KBM-7 (cell line): ENCODE measurements at regions not wholly inside any gene's neighbourhood (a gene's known extent, or its start where the extent isn't known, plus 50 kb on each side); places are given as distances from the start of the nearest gene placed in this dataset.

Experiments used
- DNase-seq: peaks from one replicate; pipeline ENCODE4 v3.0.0-alpha.2; 2015
- in situ Hi-C: fragments of 300-500 bp; cut with MboI; formaldehyde crosslinking; loops from 2 replicates; pipeline ENCODE4 v1.14.3; 2020; ENCODE audit warnings: low sequenced_read_pairs, low pct_unique_long_range_greater_than_20kb, mixed read lengths

DNA sequence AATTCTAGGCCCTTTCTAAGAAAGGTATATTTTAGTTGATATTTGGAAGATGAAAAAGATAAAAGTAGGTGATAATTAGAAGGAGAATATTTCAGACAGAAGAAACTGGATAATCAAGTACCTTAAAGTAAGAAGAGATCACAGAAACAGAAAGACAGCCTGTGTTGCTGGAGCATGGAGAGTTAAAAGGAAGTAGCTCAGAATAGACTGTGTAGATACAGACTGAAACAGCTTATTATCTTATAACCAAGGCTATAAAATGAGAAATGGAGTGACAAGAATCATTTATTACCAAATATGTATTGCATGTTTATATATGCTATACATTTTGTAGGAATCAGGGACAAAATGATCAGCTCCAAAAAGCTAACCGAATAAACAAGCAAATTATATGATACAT is 1120.3 kb downstream of the BRINP3 start:
- in situ Hi-C loops, result no loop called here
- DNase-seq, result no peak

DNA sequence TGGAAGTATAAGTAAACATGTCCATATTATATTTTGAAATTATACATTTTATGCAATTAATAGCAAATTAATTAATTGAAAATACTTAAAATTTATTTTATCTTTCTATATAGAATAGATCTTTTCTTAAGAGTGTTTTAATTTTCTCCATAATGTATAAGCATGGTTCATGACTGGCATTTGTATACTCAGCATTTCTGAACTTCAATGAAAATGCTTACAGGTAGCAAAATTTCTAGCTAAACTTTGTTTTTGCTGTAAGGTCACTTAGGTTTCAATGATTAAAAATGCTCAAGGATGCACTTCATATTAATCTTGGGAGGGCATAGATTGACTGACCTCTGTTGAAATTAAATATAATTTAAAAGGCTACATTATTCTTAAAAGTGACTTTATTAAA is 1108.1 kb downstream of the BRINP3 start:
- in situ Hi-C loops, result no loop called here
- no peak for DNase-seq

DNA sequence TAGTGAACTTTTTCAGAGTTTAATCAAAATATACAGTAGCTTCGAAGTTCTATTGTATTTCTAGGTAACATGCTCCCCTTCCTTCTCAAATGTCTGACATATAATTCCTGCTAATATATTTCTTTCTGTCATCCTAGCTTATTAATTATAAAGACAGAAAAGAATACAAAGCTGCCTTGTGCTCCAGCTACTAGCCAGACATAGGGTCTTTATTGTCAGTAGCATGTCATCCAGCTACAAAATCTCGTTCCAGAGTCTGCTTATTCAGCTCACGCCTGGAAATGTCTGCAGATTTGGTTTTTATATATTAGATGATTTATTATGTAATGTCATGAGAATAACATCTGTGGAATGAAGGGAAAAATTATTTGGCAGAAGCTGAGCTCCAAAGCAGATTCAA is 1102.8 kb downstream of the BRINP3 start:
- no peak for DNase-seq
- in situ Hi-C loops, result no loop called here

DNA sequence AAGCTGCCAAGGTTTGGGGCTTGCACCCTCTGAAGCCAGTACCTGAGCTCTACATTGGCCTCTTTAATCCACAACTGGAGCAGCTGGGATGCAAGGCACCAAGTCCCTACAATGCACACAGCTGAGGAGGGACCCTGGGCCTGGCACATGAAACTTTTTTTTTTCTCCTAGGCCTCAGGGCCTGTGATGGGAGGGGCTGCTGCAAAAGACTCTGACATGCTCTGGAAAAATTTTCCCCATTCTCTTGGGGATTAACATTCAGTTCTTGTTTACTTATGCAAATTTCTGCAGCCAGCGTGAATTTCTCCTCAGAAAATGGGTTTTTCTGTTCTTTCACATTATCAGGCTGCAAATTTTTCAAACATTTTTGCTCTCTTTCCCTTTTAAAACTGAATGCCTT is 1072.2 kb downstream of the BRINP3 start:
- in situ Hi-C loops, result no loop called here
- no peak for DNase-seq

DNA sequence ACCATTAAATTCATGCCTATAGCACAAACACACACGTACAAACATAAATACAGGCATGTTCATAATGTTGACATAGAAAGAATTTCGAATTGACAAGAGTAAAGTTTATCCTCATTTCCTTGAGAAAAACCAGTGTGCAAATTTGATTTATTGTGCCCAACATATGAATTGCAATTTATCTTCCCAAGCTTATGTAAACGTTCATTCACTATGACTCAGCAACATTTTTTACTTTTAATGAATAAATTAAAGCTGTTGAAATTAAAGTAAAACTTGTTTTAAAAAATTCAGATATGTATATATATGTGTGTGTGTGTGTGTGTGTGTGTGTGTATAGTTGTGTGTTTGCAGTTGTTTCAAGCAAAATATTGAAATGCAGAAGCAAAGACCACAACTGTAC is 1067.9 kb downstream of the BRINP3 start:
- no peak for DNase-seq
- in situ Hi-C loops, result no loop called here

DNA sequence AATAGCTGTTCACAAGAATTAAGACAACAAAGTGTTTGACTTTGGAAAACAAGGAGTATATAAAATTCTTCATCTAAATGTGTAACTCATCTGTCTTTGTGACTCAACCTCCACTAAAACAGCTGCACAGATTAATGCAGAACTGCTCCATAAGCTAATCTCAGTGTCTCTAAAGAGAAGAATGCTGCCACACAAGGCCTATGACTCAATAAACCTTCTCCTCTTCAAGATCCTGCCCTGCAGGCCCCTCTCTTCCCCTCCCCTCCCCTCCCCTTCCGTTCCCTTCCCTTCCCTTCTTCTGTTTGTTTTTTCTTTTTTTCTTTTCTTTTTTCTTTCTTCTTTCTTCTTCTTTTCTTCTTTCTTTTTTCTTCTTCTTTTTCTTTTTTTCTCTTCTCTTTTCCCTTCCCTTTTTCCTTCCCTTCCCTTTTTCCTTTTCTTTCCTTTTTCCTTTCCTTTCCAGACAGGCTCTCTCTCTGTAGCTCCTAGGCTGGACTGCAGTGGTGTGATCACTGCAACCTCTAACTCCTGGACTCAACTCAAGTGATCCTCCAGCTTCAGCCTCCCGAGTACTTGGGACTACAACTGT is 1052.8 kb downstream of the BRINP3 start:
- DNase-seq, result no peak
- in situ Hi-C loops, result no loop called here

DNA sequence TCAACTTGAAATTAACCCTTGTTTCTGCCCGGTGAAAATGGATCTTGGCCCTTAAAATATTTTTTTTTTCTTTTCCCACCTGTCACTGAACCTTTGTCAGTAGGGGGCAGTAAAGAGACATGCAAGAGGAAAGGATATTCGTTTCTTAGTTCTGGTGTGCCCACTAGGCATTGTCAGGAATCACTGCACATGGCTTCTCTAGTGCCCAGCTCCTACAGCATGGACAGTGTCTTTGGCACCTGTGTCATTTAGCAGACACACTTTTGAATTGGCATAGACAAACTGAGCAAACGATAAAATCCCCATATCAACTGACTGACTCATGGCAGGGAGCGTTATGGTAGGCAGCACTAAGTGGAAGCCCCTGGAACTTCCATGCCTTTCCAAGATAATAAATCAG is 1048.1 kb downstream of the BRINP3 start:
- DNase-seq, result peak; percentile 68
- in situ Hi-C loops, result no loop called here

DNA sequence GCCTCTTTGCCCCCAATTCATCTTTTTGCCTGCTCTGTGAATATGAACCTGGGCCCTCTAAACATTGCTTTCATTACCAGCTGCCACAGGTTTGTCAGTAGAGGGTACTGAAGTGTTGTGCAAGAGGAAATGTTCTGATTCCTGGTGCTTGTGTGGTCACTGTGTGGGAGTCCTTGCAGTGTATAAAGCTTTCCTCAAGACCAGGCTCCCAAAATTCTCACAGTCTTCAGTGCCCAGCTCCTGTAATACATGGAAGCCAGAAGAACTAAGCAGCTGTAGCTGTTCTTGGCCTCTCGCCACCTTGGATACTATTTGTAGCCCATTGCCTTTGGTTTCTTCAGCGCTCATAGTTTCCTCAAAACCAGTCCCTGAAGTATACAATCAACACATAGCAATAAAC is 1046.2 kb downstream of the BRINP3 start:
- peak; percentile 15 for DNase-seq
- in situ Hi-C loops, result no loop called here

DNA sequence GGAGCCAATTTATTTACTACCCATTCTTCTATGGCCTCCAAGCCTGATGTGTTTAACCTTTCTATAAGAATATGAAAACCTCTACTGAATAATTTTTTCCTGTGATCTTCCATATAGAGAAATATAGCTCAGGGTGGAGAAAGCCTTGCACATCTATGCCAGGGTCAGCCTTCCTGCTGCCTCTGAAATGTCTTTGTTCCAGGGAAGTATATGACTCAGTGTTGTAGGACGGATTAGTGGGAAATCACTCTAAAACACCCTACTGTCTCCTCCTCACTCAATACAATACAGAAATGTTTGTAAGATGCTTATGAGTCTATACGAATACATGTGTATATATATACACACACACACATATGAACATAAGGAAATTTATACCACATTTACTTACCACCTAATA is 1044.9 kb downstream of the BRINP3 start:
- in situ Hi-C loops, result no loop called here
- DNase-seq, result no peak

DNA sequence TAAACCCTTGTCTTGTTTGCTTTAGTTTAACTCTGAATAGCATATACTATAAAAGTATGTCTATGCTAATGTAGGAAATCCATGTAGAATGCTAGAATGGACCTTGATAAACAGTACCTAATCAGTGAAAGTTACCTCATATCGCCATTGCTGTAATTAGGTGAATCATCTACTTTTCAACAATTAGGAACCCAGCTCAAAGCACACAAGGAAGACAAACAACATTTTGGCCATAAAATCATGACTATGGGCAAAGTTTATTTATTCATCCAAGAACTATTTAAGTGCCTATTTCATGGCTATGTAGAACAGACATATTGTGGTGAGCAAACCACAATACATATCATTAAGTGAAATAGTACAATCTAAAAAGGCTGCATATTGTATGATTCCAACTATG is 1043.2 kb downstream of the BRINP3 start:
- in situ Hi-C loops, result no loop called here
- no peak for DNase-seq

DNA sequence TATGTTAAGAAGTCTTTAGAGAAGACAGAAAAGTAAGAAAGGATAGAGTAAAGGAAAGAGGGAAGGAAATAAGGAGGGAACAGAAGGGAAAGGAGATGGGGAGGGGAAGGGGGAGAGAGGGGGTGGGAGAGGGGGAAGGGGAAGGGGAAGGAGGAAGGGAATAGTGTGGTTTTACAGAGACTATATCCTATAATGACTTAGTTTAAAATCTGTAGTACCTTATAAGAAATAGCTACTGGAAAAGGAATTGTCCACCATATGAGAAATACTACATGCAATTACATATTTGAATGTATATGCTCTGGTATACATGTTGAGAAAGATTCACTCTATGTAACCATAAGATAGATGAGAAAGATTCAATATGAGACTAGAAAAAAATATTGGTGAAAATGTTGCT is 1042.3 kb downstream of the BRINP3 start:
- DNase-seq, result no peak
- in situ Hi-C loops, result no loop called here

DNA sequence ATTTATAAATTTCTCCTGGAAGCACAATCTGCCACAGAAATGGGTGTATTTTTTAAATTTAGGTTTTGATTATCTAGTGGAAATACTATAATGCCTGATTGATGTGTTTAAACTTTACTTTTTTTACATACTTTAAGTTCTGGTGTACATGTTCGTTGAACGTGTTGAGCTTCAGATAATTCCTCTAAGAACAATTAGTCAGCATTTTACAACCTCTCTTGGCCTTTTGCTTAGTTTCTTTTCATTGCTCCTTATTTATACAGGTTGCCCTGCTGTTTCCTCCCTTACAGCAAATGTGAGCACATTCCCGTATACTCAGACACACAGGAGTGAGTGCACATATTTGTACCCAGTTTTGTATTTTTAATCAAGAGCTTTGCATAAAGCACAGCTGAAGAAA is 1038.9 kb downstream of the BRINP3 start:
- in situ Hi-C loops, result no loop called here
- no peak for DNase-seq

DNA sequence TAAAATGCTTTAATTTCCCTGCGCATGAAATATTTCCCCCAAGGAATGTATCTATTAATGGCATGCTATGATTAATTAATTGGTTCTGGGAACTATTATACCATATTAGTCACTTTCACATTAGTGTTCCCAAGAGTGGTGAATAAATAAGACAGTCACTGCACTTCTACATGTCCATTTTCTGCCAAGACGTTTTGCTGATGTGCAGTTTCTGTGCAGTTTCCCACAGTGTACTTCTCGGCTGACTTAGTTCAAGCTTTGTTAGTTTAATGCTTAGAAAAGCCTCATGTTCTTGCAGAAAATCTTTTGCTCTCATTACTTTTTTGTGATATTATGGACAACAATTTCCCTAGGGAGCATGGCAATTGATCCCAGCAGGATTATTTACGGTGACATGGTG is 1014.5 kb downstream of the BRINP3 start:
- DNase-seq, result no peak
- in situ Hi-C loops, result no loop called here

DNA sequence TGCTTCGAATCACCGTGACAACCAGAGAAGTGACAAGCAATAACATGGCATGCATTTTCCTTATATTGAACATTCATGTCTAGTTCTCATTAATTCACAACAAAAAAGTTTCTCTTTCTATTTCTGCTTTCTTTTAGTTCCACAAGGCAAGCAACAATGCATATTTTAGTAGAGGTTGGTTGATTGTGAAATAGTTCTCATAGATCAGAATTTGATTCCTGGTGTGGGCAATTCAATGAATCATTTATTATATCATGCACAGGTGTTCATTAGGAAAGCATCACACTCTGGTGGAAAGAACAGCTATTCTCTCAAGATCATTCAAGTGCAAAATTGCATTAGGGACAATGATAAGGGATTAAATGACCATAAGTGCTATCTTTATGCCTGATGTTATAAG is 980.9 kb downstream of the BRINP3 start:
- in situ Hi-C loops, result no loop called here
- DNase-seq, result no peak

DNA sequence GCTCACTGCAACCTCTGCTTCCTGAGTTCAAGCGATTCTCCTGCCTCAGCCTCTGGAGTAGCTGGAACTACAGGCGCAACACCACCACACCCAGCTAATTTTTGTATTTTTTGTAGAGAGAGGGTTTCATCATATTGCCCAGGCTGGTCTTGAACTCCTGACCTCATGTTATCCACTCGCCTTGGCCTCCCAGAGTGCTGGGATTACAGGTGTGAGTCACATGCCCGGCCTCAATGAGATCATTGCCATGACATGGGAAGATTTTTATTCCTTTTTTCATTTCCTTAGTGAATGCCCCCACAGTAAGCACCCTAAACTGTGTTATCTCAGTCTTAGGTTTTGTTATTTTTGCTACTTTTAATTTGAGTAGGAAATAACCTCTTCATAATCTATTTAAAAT is 977.9 kb downstream of the BRINP3 start:
- in situ Hi-C loops, result no loop called here
- no peak for DNase-seq

DNA sequence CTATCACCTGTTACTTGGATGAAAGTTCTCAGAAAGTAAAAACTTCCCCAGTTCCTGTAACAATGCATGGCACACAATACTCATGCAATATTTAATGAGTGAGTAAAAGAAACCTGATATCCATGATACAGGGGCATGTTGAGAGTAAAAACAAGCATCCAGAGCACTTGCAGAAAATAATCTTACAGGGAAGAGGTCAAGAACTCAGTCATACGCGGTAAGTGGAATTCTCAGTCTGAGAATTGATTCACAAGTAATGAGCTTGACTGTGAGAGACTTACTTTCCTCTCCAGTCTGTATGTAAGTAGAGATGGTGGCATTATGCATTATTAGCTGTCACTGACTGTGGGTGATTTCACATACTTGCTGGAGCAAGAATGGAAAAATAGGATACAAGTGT is 976.9 kb downstream of the BRINP3 start:
- in situ Hi-C loops, result no loop called here
- DNase-seq, result no peak

DNA sequence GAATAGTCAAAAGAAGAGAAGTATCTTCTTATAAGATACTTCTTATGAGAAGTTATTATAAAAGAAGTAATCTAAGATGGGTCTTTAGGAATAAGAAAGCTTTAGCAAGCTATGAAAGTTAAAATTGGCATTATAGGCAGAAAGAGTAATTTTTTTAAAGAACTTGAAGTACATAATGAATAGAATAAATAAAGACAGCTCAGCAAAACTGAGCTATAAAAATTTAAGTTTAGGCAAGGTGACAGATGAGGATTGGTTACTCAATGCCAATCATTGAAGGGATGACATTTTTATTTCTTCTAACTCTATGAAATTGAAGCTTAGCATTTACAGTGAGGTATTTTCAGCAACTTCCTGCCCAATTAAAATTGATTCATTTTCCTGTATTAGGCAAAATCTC is 966.8 kb downstream of the BRINP3 start:
- DNase-seq, result no peak
- in situ Hi-C loops, result no loop called here

DNA sequence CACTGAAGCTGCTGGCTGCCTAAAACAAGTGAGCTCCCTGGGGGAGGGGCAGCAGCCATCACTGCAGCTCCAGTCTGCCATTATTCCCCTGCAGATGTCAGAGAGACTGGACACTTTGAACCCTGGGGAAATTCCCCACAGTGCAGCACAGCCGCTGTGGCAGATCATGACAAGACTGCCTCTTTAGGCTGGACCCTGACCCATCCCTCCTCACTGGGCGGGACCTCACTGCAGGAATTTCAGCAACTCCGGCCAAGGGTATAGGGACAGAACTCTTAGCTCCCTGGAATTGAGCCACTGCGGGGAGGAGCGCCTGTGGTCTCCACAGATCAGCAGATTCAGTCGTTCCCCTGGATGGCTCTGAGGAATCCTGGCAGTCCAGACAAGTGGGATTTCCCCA is 964.6 kb downstream of the BRINP3 start:
- in situ Hi-C loops, result no loop called here
- DNase-seq, result no peak

DNA sequence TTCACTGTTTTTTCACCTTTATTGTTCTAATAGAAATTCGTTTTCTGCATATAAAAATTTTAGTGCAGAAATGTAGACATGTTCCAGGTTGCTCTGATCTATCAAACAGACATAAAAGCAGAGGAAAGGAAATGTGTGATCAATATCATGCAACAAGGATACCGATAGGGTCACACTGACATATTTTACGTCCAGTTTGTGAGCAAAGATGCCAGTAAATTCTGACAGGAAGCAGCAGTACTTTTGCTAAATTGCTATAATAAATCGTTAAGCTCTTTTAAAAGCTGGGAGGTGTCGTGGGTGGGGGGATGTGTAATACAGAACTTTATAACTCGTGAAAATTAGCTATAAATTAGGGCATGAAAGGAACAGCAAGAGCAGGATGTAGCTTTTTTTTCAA is 955.2 kb downstream of the BRINP3 start:
- no peak for DNase-seq
- in situ Hi-C loops, result no loop called here

DNA sequence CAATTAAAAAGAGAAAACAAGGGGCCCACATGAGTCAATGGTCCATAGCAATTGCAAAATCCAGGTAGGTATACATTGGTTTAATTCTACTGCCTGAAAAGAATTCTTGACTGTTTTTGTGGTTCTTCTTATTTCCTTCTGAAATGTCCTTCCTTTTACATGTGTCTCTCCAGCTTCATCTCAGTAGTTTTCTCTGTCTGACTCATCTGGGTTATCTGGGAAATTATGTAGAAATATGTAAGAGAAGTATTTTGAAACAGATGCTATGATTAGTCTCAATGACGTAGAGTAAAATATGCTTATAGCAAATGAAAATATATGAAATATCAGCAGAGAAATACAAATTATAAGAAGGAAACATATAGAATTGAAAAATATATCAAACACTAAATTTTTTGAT is 953.2 kb downstream of the BRINP3 start:
- DNase-seq, result no peak
- in situ Hi-C loops, result no loop called here

DNA sequence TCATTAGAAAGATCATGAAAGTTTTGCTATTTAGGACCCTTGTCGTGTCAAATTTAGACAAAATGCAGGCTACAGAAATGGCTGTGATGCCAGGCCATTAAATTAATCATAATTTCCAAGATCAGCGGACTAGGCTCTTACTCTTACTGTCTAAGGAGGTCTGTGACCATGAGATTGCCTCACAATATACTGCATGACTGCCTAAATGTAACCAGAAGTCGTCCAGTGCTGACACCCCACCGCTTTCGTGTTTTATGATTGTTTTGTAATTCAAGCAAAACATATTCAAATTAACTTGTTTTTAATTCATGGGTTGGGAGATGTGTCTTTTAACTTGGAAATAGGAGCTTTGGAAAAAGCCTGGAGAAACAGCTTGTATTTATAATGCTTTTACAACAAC is 947.5 kb downstream of the BRINP3 start:
- DNase-seq, result no peak
- in situ Hi-C loops, result no loop called here

DNA sequence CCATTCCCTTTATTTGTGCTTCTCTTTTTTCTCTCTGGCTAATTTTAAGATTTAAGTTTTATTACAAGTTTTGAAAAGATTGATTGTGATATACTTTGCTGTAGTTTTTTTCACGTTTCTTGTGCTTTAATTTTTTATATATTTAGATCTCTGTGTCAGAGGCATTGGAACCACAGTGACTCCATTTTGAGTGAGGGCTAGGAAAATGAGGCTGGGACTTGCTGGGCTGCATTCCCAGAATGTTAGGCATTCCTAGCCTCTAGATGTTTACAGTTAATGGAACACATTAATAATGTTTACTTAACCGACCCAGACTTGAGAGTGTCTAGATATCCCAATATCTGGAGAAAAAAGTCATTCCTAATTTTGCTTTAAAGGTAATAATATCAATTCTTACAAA is 939.4 kb downstream of the BRINP3 start:
- no peak for DNase-seq

More for the DNA sequence above, 939.4 kb downstream of the BRINP3 start:
- in situ Hi-C loops, result no loop called here
